ENCODE measurements at regions not wholly inside any gene's neighbourhood (a gene's known extent, or its start where the extent isn't known, plus 50 kb on each side); places are given as distances from the start of the nearest gene placed in this dataset.

GRCh38 chr3:64818196-64818595 lies 130.4 kb upstream of the ADAMTS9 start:
- H4K20me1 ChIP-seq (replicated peaks; ENCODE audit: insufficient read depth), result no peaks in the 10 kb centered on the region
- no peak overlapping the region for H2AFZ ChIP-seq
- H3K9me3 Mint-ChIP-seq, result no peaks in the 10 kb centered on the region; the same call in 2 of the 3 replicates
- H3K36me3 ChIP-seq (ENCODE audit: insufficient read depth), result no peaks in the 10 kb centered on the region
- no peak overlapping the region for H3K4me3 ChIP-seq
- H3K9me2 ChIP-seq (ENCODE audit: insufficient read depth), result no peaks in the 10 kb centered on the region
- no peaks in the 10 kb centered on the region for H3K36me3 Mint-ChIP-seq (ENCODE audit: low read depth)
- ATAC-seq (no peak), DNase-seq (ENCODE audit: low spot score) (no peak)
- H3F3A ChIP-seq (replicated peaks; ENCODE audit: low read depth), result no peaks in the 10 kb centered on the region
- H3K4me1 ChIP-seq (ENCODE audit: insufficient read depth), result no peaks in the 10 kb centered on the region
- H3K27ac Mint-ChIP-seq, result no peak overlapping the region
- no peak overlapping the region for H3K27ac ChIP-seq (ENCODE audit: low read depth)
- H3K27me3 ChIP-seq (ENCODE audit: insufficient read depth), result no peaks in the 10 kb centered on the region
- peaks cover 3% of the 10 kb centered on the region for H3K27me3 Mint-ChIP-seq (ENCODE audit: insufficient read depth, low read depth, poor library complexity)
- no peak overlapping the region for H3K4me2 ChIP-seq
- no peak overlapping the region for H3K4me3 Mint-ChIP-seq
- H3K79me2 ChIP-seq (replicated peaks; ENCODE audit: insufficient read depth), result no peaks in the 10 kb centered on the region
- no peaks in the 10 kb centered on the region; the same call in 2 of the 3 replicates for H3K4me1 Mint-ChIP-seq
- TF ChIP-seq EZH2 (IDR thresholded peaks at IDR 0.05; ENCODE audit: low read depth, unreplicated experiment) (no peak), ETS1 (IDR thresholded peaks at IDR 0.05) (no peak), EZH2phosphoT487 (IDR thresholded peaks at IDR 0.05; ENCODE audit: unreplicated experiment) (no peak), STAT1 (IDR thresholded peaks at IDR 0.05; ENCODE audit: unreplicated experiment) (no peak), NANOG (IDR thresholded peaks at IDR 0.05; ENCODE audit: borderline replicate concordance) (no peak), POLR2AphosphoS5 (IDR thresholded peaks at IDR 0.05; ENCODE audit: low read depth) (no peak), JUNB (IDR thresholded peaks at IDR 0.05; ENCODE audit: unreplicated experiment) (no peak), ZNF331 (CRISPR knock-in tag; IDR thresholded peaks at IDR 0.05; ENCODE audit: low read depth) (no peak), CTCF (conservative IDR thresholded peaks at IDR 0.05; ENCODE audit: low read depth in 2 of 2) (no peak), CREB1 (CRISPR knock-in tag; IDR thresholded peaks at IDR 0.05; ENCODE audit: low read depth) (no peak), ZNF114 (CRISPR knock-in tag; IDR thresholded peaks at IDR 0.05) (no peak)
- TF ChIP-seq, protein P1, sequence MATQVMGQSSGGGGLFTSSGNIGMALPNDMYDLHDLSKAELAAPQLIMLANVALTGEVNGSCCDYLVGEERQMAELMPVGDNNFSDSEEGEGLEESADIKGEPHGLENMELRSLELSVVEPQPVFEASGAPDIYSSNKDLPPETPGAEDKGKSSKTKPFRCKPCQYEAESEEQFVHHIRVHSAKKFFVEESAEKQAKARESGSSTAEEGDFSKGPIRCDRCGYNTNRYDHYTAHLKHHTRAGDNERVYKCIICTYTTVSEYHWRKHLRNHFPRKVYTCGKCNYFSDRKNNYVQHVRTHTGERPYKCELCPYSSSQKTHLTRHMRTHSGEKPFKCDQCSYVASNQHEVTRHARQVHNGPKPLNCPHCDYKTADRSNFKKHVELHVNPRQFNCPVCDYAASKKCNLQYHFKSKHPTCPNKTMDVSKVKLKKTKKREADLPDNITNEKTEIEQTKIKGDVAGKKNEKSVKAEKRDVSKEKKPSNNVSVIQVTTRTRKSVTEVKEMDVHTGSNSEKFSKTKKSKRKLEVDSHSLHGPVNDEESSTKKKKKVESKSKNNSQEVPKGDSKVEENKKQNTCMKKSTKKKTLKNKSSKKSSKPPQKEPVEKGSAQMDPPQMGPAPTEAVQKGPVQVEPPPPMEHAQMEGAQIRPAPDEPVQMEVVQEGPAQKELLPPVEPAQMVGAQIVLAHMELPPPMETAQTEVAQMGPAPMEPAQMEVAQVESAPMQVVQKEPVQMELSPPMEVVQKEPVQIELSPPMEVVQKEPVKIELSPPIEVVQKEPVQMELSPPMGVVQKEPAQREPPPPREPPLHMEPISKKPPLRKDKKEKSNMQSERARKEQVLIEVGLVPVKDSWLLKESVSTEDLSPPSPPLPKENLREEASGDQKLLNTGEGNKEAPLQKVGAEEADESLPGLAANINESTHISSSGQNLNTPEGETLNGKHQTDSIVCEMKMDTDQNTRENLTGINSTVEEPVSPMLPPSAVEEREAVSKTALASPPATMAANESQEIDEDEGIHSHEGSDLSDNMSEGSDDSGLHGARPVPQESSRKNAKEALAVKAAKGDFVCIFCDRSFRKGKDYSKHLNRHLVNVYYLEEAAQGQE (IDR thresholded peaks at IDR 0.05; ENCODE audit: unreplicated experiment), result no peak
- TF ChIP-seq, protein P2, sequence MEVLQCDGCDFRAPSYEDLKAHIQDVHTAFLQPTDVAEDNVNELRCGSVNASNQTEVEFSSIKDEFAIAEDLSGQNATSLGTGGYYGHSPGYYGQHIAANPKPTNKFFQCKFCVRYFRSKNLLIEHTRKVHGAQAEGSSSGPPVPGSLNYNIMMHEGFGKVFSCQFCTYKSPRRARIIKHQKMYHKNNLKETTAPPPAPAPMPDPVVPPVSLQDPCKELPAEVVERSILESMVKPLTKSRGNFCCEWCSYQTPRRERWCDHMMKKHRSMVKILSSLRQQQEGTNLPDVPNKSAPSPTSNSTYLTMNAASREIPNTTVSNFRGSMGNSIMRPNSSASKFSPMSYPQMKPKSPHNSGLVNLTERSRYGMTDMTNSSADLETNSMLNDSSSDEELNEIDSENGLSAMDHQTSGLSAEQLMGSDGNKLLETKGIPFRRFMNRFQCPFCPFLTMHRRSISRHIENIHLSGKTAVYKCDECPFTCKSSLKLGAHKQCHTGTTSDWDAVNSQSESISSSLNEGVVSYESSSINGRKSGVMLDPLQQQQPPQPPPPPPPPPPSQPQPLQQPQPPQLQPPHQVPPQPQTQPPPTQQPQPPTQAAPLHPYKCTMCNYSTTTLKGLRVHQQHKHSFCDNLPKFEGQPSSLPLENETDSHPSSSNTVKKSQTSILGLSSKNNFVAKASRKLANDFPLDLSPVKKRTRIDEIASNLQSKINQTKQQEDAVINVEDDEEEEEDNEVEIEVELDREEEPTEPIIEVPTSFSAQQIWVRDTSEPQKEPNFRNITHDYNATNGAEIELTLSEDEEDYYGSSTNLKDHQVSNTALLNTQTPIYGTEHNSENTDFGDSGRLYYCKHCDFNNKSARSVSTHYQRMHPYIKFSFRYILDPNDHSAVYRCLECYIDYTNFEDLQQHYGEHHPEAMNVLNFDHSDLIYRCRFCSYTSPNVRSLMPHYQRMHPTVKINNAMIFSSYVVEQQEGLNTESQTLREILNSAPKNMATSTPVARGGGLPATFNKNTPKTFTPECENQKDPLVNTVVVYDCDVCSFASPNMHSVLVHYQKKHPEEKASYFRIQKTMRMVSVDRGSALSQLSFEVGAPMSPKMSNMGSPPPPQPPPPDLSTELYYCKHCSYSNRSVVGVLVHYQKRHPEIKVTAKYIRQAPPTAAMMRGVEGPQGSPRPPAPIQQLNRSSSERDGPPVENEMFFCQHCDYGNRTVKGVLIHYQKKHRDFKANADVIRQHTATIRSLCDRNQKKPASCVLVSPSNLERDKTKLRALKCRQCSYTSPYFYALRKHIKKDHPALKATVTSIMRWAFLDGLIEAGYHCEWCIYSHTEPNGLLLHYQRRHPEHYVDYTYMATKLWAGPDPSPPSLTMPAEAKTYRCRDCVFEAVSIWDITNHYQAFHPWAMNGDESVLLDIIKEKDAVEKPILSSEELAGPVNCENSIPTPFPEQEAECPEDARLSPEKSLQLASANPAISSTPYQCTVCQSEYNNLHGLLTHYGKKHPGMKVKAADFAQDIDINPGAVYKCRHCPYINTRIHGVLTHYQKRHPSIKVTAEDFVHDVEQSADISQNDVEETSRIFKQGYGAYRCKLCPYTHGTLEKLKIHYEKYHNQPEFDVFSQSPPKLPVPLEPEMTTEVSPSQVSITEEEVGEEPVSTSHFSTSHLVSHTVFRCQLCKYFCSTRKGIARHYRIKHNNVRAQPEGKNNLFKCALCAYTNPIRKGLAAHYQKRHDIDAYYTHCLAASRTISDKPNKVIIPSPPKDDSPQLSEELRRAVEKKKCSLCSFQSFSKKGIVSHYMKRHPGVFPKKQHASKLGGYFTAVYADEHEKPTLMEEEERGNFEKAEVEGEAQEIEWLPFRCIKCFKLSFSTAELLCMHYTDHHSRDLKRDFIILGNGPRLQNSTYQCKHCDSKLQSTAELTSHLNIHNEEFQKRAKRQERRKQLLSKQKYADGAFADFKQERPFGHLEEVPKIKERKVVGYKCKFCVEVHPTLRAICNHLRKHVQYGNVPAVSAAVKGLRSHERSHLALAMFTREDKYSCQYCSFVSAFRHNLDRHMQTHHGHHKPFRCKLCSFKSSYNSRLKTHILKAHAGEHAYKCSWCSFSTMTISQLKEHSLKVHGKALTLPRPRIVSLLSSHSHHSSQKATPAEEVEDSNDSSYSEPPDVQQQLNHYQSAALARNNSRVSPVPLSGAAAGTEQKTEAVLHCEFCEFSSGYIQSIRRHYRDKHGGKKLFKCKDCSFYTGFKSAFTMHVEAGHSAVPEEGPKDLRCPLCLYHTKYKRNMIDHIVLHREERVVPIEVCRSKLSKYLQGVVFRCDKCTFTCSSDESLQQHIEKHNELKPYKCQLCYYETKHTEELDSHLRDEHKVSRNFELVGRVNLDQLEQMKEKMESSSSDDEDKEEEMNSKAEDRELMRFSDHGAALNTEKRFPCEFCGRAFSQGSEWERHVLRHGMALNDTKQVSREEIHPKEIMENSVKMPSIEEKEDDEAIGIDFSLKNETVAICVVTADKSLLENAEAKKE (CRISPR knock-in tag; IDR thresholded peaks at IDR 0.05), result no peak
